ENCODE measurements at regions not wholly inside any gene's neighbourhood (a gene's known extent, or its start where the extent isn't known, plus 50 kb on each side); places are given as distances from the start of the nearest gene placed in this dataset.

DNA sequence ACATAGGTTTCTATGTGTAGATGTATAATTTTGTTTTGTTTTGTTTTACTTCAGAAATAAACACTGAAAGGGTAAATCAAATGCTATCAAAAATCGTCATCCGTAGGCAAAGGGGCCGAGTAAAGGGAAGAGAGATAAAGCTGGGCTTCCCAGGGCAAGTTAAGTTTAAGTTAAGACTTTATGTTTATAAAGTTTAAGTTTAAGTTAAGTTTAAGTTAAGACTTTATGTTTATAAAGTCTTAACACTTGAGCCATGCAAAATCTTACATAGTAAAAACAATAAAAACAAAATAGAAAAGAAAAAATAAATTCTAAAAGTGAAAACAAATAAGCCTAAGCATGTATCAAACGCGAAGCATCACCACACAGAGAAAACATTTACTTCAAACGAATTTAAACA lies 216.1 kb upstream of the SYNDIG1 start:
- Histone ChIP-seq H3K36me3 (replicated peaks in 1 of 2; ENCODE audit: control extremely low read depth in 1 of 2, control insufficient read depth in 1 of 2, extremely low read depth in 1 of 2, insufficient read depth in 2 of 2, low read length in 1 of 2) (no peaks in the 10 kb centered on the region), H4K20me1 (ENCODE audit: control insufficient read depth, insufficient read depth, low read length, poor library complexity, severe bottlenecking) (no peaks in the 10 kb centered on the region), H3K9me3 (ENCODE audit: control extremely low read depth in 1 of 3, control insufficient read depth in 2 of 3, insufficient read depth in 1 of 3, low read length in 2 of 3) (peaks cover 0 to 2% (median 0%) of the 10 kb centered on the region in 3 donors), H3K27ac (ENCODE audit: low read length in 2 of 2) (no peak overlapping the region), H3K4me1 (ENCODE audit: control insufficient read depth in 2 of 2, insufficient read depth in 2 of 2, low read length in 2 of 2) (no peaks in the 10 kb centered on the region), H3K4me2 (replicated peaks; ENCODE audit: low read depth, low read length, poor library complexity, severe bottlenecking) (no peak overlapping the region), H2AFZ (ENCODE audit: insufficient read depth, low read depth, low read length, poor library complexity, severe bottlenecking) (no peak overlapping the region), H3K79me2 (ENCODE audit: control insufficient read depth, insufficient read depth, low read length) (no peaks in the 10 kb centered on the region), H3K4me3 (ENCODE audit: control extremely low read depth in 1 of 5, extremely low read depth in 1 of 5, insufficient read depth in 1 of 5, low read depth in 2 of 5, low read length in 4 of 5) (no peak overlapping the region), H3K27me3 (replicated peaks in 1 of 4; ENCODE audit: control extremely low read depth in 1 of 4, control insufficient read depth in 3 of 4, insufficient read depth in 4 of 4, low read length in 3 of 4) (peaks cover 0 to 6% (median 0%) of the 10 kb centered on the region in 4 experiments), H3K9ac (ENCODE audit: low read length) (no peak overlapping the region)
- POLR2A ChIA-PET = no interaction called here
- CTCF ChIA-PET = no interaction called here
- 93% methylated on average over 3 of the region's 6 CpGs for WGBS (ENCODE audit: insufficient coverage)
- no peak for TF ChIP-seq EZH2 (IDR thresholded peaks at IDR 0.05; ENCODE audit: borderline replicate concordance, insufficient read depth, low read depth, low read length, poor library complexity, severe bottlenecking)
- TF ChIP-seq, protein P1, sequence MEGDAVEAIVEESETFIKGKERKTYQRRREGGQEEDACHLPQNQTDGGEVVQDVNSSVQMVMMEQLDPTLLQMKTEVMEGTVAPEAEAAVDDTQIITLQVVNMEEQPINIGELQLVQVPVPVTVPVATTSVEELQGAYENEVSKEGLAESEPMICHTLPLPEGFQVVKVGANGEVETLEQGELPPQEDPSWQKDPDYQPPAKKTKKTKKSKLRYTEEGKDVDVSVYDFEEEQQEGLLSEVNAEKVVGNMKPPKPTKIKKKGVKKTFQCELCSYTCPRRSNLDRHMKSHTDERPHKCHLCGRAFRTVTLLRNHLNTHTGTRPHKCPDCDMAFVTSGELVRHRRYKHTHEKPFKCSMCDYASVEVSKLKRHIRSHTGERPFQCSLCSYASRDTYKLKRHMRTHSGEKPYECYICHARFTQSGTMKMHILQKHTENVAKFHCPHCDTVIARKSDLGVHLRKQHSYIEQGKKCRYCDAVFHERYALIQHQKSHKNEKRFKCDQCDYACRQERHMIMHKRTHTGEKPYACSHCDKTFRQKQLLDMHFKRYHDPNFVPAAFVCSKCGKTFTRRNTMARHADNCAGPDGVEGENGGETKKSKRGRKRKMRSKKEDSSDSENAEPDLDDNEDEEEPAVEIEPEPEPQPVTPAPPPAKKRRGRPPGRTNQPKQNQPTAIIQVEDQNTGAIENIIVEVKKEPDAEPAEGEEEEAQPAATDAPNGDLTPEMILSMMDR (IDR thresholded peaks at IDR 0.05) = no peak
- Mint-ChIP-seq H3K9me3 (ENCODE audit: insufficient read depth) (no peaks in the 10 kb centered on the region), H3K4me1 (no peaks in the 10 kb centered on the region), H3K27me3 (peaks cover 2% of the 10 kb centered on the region), H3K4me3 (no peak overlapping the region), H3K27ac (no peak overlapping the region)
- no peak for DNase-seq
- ATAC-seq (ENCODE audit: low read depth) = no peak
- intact Hi-C loops (cut with micrococcal nuclease) = no loop called here

DNA sequence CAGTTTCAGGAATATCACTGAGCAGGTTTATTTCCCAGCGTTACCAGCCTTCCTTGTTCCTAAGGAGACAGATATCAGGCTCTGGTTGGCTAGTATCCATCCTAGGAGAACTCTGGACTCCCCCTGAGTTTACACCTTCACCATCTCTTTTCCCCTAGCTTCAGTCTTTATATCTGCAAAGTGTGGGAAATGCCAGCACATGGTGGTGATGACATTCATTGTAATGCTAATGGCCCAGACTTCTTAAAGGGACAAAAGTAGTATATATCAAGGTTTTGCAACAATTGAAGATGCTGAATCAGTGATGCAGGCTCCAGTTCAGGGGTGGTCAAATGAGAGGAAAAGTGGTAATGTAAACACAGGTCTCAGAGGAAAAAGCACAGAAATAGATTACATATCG lies 224.3 kb upstream of the SYNDIG1 start:
- ChIA-PET CTCF (no interaction called here), POLR2A (no interaction called here)
- Histone ChIP-seq H3K4me2 (replicated peaks; ENCODE audit: low read depth, low read length, poor library complexity, severe bottlenecking) (no peak overlapping the region), H4K20me1 (ENCODE audit: control insufficient read depth, insufficient read depth, low read length, poor library complexity, severe bottlenecking) (no peaks in the 10 kb centered on the region), H3K27ac (ENCODE audit: low read length in 2 of 2) (no peak overlapping the region), H3K79me2 (ENCODE audit: control insufficient read depth, insufficient read depth, low read length) (no peaks in the 10 kb centered on the region), H3K36me3 (replicated peaks in 1 of 2; ENCODE audit: control extremely low read depth in 1 of 2, control insufficient read depth in 1 of 2, extremely low read depth in 1 of 2, insufficient read depth in 2 of 2, low read length in 1 of 2) (no peaks in the 10 kb centered on the region), H3K4me1 (ENCODE audit: control insufficient read depth in 2 of 2, insufficient read depth in 2 of 2, low read length in 2 of 2) (no peaks in the 10 kb centered on the region), H2AFZ (ENCODE audit: insufficient read depth, low read depth, low read length, poor library complexity, severe bottlenecking) (no peak overlapping the region), H3K27me3 (replicated peaks in 1 of 4; ENCODE audit: control extremely low read depth in 1 of 4, control insufficient read depth in 3 of 4, insufficient read depth in 4 of 4, low read length in 3 of 4) (peaks cover 0 to 18% (median 1%) of the 10 kb centered on the region in 4 experiments), H3K9ac (ENCODE audit: low read length) (no peak overlapping the region), H3K9me3 (ENCODE audit: control extremely low read depth in 1 of 3, control insufficient read depth in 2 of 3, insufficient read depth in 1 of 3, low read length in 2 of 3) (no peaks in the 10 kb centered on the region), H3K4me3 (ENCODE audit: control extremely low read depth in 1 of 5, extremely low read depth in 1 of 5, insufficient read depth in 1 of 5, low read depth in 2 of 5, low read length in 4 of 5) (no peak overlapping the region)
- 63% methylated on average over 2 of the region's 2 CpGs for WGBS (ENCODE audit: insufficient coverage)
- H3K4me3 Mint-ChIP-seq = no peak overlapping the region
- H3K9me3 Mint-ChIP-seq (ENCODE audit: insufficient read depth) = peaks cover 3% of the 10 kb centered on the region
- intact Hi-C loops (cut with micrococcal nuclease) = no loop called here
- H3K27me3 Mint-ChIP-seq = peaks cover 34% of the 10 kb centered on the region
- H3K4me1 Mint-ChIP-seq = no peaks in the 10 kb centered on the region
- DNase-seq (no peak), ATAC-seq (ENCODE audit: low read depth) (no peak)
- no peak for TF ChIP-seq EZH2 (IDR thresholded peaks at IDR 0.05; ENCODE audit: borderline replicate concordance, insufficient read depth, low read depth, low read length, poor library complexity, severe bottlenecking)
- H3K27ac Mint-ChIP-seq = no peak overlapping the region
